K562 (cell line): ENCODE measurements at regions not wholly inside any gene's neighbourhood (a gene's known extent, or its start where the extent isn't known, plus 50 kb on each side); places are given as distances from the start of the nearest gene placed in this dataset.

Source experiments
- CBX5 ChIP-seq: IDR thresholded peaks from 2 replicates; pipeline ENCODE4 v1.6.1; 2014; ENCODE audit warnings: low read depth, borderline replicate concordance
- NR2C2 ChIP-seq, 2 experiments: fragments of 200-800 bp in 1 of 2; sonication (Bioruptor generic) in 1 of 2; sonication (generic) in 1 of 2; formaldehyde crosslinking in 1 of 2; IDR thresholded peaks; 2 replicates each; pipeline versions ENCODE4 v1.6.1 to v1.8.0; 2016 to 2022; ENCODE audit warnings: mild to moderate bottlenecking in 1 of 2, missing compliant biosample characterization in 1 of 2, missing genetic modification characterization in 1 of 2, missing genetic modification reagents in 1 of 2
- SMAD2 ChIP-seq: fragments of 150-350 bp; IDR thresholded peaks from 2 replicates; pipeline ENCODE4 v1.6.1; 2014; ENCODE audit warnings: low read depth, mild to moderate bottlenecking, low read length
- ZBTB17 ChIP-seq: fragments of 450-650 bp; formaldehyde crosslinking; IDR thresholded peaks from 2 replicates; pipeline ENCODE4 v1.4.0; 2020; ENCODE audit warnings: mild to moderate bottlenecking
- TF ChIP-seq, protein P1 (sequence below), 3 experiments: IDR thresholded peaks in 2 of 3; conservative IDR thresholded peaks in 1 of 3; 2 replicates each; pipeline ENCODE4 v1.5.1; 2011 to 2012; ENCODE audit warnings: low read length in 3 of 3, mild to moderate bottlenecking in 3 of 3, control low read depth in 2 of 3, improper control_type of control experiment in 1 of 3, inconsistent platforms in 1 of 3, low read depth in 1 of 3, mixed read lengths in 1 of 3, moderate library complexity in 1 of 3; ENCODE audit not compliant: insufficient read depth in 2 of 3

- TF ChIP-seq ZBTB17 (CRISPR knock-in tag) (no peak), NR2C2 (CRISPR knock-in tag; IDR thresholded peaks at IDR 0.05) (no peak), NR2C2 (tag; IDR thresholded peaks at IDR 0.05) (no peak), CBX5 (no peak), SMAD2 (no peak)
- TF ChIP-seq, protein P1, sequence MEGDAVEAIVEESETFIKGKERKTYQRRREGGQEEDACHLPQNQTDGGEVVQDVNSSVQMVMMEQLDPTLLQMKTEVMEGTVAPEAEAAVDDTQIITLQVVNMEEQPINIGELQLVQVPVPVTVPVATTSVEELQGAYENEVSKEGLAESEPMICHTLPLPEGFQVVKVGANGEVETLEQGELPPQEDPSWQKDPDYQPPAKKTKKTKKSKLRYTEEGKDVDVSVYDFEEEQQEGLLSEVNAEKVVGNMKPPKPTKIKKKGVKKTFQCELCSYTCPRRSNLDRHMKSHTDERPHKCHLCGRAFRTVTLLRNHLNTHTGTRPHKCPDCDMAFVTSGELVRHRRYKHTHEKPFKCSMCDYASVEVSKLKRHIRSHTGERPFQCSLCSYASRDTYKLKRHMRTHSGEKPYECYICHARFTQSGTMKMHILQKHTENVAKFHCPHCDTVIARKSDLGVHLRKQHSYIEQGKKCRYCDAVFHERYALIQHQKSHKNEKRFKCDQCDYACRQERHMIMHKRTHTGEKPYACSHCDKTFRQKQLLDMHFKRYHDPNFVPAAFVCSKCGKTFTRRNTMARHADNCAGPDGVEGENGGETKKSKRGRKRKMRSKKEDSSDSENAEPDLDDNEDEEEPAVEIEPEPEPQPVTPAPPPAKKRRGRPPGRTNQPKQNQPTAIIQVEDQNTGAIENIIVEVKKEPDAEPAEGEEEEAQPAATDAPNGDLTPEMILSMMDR (IDR thresholded peaks at IDR 0.05 in 2 of 3, conservative IDR thresholded peaks at IDR 0.05 in 1 of 3; ENCODE audit: insufficient read depth in 2 of 3, low read depth in 1 of 3, low read length in 3 of 3) = no peak
These were observed 207.0 kb upstream of the IRX3 start for GRCh38 chr16:54493594-54493993.
